Ishikawa (cell line): ENCODE measurements at regions not wholly inside any gene's neighbourhood (a gene's known extent, or its start where the extent isn't known, plus 50 kb on each side); places are given as distances from the start of the nearest gene placed in this dataset.

Experiments
- CEBPB ChIP-seq: IDR thresholded peaks from 2 replicates; pipeline ENCODE4 v1.6.1; 2012
- CREB1 ChIP-seq: IDR thresholded peaks from 2 replicates; pipeline ENCODE4 v1.6.1; 2012; ENCODE audit warnings: low read depth
- EGR1 ChIP-seq: IDR thresholded peaks from 2 replicates; pipeline ENCODE4 v1.6.1; 2012
- EP300 ChIP-seq: IDR thresholded peaks from 2 replicates; pipeline ENCODE4 v1.6.1; 2012; ENCODE audit warnings: borderline replicate concordance
- FOXM1 ChIP-seq: IDR thresholded peaks from 2 replicates; pipeline ENCODE4 v1.6.1; 2012; ENCODE audit warnings: low read depth, borderline replicate concordance
- MAX ChIP-seq: IDR thresholded peaks from 2 replicates; pipeline ENCODE4 v1.6.1; 2012
- NFIC ChIP-seq: IDR thresholded peaks from 2 replicates; pipeline ENCODE4 v1.6.1; 2012
- RAD21 ChIP-seq: IDR thresholded peaks from 2 replicates; pipeline ENCODE4 v1.6.1; 2012; ENCODE audit warnings: low read depth
- REST ChIP-seq: IDR thresholded peaks from 2 replicates; pipeline ENCODE4 v1.6.1; 2012; ENCODE audit warnings: low read depth, mild to moderate bottlenecking
- TAF1 ChIP-seq: IDR thresholded peaks from 2 replicates; pipeline ENCODE4 v1.6.1; 2012; ENCODE audit warnings: low read depth, mild to moderate bottlenecking
- TCF12 ChIP-seq: IDR thresholded peaks from 2 replicates; pipeline ENCODE4 v1.6.1; 2012; ENCODE audit warnings: low read depth
- TEAD4 ChIP-seq: IDR thresholded peaks from 2 replicates; pipeline ENCODE4 v1.6.1; 2012
- USF1 ChIP-seq: IDR thresholded peaks from 2 replicates; pipeline ENCODE4 v1.6.1; 2012
- YY1 ChIP-seq: IDR thresholded peaks from 2 replicates; pipeline ENCODE4 v1.6.1; 2012; ENCODE audit warnings: low read depth
- ZBTB7A ChIP-seq: IDR thresholded peaks from 2 replicates; pipeline ENCODE4 v1.6.1; 2012; ENCODE audit warnings: low read depth

DNA sequence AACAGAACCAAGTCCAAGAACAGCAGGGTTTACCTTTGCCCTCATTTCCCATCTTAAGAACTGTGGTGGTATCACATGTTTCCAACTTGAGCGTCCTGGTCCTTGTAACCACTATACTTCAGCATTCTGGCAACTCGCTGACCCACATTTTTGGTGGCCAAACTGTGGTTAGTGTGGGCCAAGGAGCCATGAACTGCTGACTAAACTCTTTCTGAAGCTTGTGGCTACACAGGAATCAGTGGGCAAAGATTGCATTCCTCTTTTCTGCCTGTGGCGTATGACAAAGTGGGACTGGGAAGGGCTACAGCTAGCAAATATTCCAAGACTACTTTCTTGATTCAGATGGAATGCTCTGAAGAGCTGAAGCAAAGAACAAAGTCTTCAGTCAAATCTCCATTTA, 106.3 kb upstream of the MID1 start:
- TF ChIP-seq TEAD4 (no peak), YY1 (no peak), TCF12 (no peak), CEBPB (no peak), USF1 (no peak)

GRCh38 chrX:10728806-10729389, 108.5 kb upstream of the MID1 start:
- no peak for TF ChIP-seq USF1
- no peak for TF ChIP-seq TCF12
- no peak for TF ChIP-seq EGR1
- TF ChIP-seq REST, result no peak
- no peak for TF ChIP-seq YY1
- no peak for TF ChIP-seq FOXM1
- TF ChIP-seq ZBTB7A, result no peak

- TF ChIP-seq REST, result no peak
- no peak for TF ChIP-seq CEBPB
- TF ChIP-seq ZBTB7A, result no peak
- no peak for TF ChIP-seq TCF12
- no peak for TF ChIP-seq USF1
- no peak for TF ChIP-seq TEAD4
- no peak for TF ChIP-seq NFIC
- no peak for TF ChIP-seq MAX
These were observed 119.0 kb upstream of the MID1 start for GRCh38 chrX:10739426-10739825.

- TF ChIP-seq TEAD4 (no peak), RAD21 (no peak), CEBPB (no peak), NFIC (no peak), TCF12 (no peak), CREB1 (no peak)
These were observed 120.6 kb upstream of the MID1 start for GRCh38 chrX:10741003-10741402.

- TF ChIP-seq NFIC (no peak), YY1 (no peak), RAD21 (no peak), USF1 (no peak), MAX (no peak)
These were observed 121.2 kb upstream of the MID1 start for GRCh38 chrX:10741550-10741949.

GRCh38 chrX:10743476-10743875, 123.1 kb upstream of the MID1 start:
- TF ChIP-seq TAF1 (no peak), TCF12 (no peak), EP300 (no peak), MAX (no peak), ZBTB7A (no peak), FOXM1 (no peak), YY1 (no peak), CREB1 (no peak), USF1 (no peak), TEAD4 (no peak), EGR1 (no peak), CEBPB (no peak), RAD21 (no peak), NFIC (no peak), REST (no peak)
